HG03457 (cell line): ENCODE measurements at regions not wholly inside any gene's neighbourhood (a gene's known extent, or its start where the extent isn't known, plus 50 kb on each side); places are given as distances from the start of the nearest gene placed in this dataset.

Experiments
- ATAC-seq: cut with Tn5 transposase; IDR thresholded peaks from one replicate; pipeline ENCODE4 v1.9.1; 2021; ENCODE audit warnings: moderate number of reproducible peaks; ENCODE audit not compliant: unreplicated experiment

- ATAC-seq: no peak
These were observed 306.6 kb downstream of the SLC6A15 start for GRCh38 chr12:84605983-84606382.

GRCh38 chr12:84604551-84604950, 308.0 kb downstream of the SLC6A15 start:
- ATAC-seq: no peak

DNA sequence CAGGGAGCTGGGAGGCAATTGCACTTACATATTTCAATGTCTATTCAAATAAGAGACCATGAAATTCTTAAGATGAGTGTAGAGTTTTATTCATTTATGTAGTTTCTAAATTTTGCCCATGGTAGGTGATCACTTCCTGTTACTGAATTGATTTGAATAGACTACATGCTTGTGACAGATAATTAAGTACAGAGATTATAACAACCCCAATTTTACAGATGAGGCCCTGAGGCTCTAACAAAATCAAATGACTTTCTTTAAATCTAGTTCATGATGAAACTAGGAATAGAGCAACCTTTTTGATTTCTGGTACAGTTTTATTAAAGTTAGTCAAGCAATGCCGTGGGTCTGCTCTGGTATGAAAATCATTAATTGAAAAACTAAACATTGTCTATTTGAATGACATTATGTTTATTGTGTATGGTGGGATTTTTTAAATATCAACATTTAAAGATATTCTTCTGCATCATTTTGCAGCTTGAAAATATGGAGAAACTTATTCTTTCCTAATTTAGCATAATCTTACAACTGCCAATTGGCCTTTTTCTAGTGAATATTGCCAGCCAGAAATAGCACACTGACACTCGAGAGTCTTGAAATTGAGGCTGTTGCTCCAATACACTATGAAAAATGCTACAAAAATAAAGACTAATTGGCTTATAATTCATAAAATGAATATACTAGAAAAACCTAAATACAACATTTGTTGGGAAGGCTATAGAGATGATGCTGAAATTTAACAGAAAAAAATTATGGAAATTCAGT, 308.9 kb downstream of the SLC6A15 start:
- no peak for ATAC-seq

GRCh38 chr12:84601483-84601882, 311.1 kb downstream of the SLC6A15 start:
- no peak for ATAC-seq

DNA sequence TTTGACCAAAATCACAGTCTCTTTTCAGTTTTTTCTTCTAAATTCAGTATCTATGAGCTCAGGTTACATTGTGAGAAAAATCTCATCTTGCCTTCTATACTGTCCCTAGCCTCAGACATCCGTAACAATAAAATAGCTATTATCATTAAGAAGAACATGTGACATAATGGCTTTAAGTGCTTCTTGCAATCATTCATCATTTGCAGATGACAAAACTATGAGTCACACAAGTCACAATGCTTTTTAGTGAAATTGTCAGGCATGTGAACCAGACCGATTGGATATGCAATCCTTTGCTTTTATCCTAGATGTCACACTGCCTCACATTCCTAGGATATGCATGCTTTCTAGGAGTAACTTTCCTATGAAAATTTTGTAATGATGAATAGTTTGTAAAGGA, 313.1 kb downstream of the SLC6A15 start:
- no peak for ATAC-seq

DNA sequence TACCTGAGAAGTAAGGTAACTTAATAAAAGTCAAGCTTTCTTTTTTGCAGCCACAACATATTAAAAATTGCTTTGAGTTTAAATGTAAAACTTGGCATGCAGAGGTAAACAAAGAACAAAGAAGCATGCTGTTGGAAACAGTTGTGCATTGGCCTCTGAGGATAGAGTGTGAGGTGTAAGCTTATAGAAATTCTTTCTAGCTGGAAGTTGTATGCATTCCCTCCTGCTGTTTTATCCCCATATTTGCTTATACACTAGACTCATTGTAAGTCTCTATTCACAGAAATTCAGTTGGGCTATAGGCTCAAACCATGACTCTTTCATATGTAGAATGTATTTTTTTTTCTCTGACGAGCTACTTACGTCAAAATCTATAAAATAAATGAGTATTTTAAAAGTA, 316.3 kb downstream of the SLC6A15 start:
- ATAC-seq: no peak

DNA sequence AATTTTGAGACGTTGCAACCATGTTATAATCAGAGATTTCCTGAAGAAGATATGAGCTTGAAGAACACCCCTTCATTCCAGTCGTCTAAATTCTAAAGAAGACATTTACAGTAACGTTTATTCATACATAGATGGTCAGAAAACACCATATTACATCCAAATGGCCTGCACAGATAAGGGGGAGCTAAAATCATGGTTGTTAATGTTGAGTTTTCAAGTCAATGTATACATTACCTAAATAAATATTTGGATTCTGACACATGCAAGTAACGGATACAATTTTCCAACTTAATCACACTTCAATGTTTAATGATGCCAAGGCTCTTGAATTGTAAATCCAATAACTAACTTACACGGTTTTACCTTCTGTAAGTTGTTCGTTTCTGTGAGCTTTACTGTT, 318.4 kb downstream of the SLC6A15 start:
- ATAC-seq: no peak

- no peak for ATAC-seq
These were observed 326.7 kb downstream of the SLC6A15 start for GRCh38 chr12:84585776-84586395.

DNA sequence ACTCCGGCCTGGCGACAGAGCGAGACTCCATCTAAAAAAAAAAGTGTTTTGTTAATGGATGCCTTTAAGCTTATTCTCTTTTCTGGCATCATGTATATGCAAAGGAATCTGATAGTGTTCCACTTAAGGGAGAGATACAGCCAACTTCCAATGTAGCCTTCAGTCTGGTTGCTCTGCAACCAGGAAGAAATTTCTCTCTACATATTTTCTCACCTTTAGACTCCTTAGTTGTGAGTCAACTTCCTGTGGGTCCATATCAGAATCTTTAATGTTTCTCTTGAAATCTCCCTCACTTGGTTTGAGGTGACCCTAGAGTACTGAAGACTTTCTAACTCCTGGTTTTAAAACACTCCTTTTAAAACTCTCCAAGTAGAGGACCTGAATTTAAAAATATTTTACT, 340.4 kb downstream of the SLC6A15 start:
- ATAC-seq: no peak

DNA sequence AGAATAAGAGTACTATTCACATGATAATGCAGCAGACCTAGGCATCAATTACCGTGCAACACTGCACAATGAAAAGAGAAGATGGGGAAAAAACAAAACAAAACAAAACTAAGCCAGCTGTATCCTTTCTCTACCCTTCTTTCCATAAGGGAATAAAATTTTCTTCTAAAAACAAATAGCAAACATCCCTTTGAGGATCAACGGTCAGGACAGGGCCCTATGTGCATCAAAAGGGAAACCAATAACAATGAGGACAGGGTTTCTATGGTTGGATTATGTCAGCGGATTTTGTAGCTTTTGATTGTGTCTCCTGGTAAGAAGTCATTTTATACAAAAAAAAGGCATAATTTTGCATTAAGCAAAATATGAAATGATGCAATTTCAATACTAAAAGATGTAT, 350.3 kb downstream of the SLC6A15 start:
- no peak for ATAC-seq

DNA sequence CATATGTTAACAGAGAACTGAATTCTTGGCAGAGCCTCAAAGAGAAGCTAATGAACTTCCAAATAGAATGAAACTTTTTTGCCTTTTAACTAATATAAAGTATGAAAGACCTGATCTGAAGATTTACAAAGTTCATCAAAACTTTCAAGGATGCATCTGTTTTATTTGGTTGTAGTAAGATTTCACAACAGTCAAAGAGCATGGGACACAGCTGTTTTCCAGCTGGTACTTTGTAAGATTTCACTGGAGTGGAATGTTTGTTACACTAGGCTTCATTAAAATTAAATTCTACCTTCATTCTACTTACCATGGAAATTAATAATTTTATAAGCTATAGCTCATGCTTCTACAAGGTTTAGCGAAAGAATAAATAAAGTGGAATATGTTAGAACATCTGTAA, 351.2 kb downstream of the SLC6A15 start:
- no peak for ATAC-seq

- ATAC-seq: no peak
These were observed 358.3 kb downstream of the SLC6A15 start for GRCh38 chr12:84554199-84554723.

- no peak for ATAC-seq
These were observed 359.1 kb downstream of the SLC6A15 start for GRCh38 chr12:84553331-84554117.

GRCh38 chr12:84551373-84551772, 361.2 kb downstream of the SLC6A15 start:
- ATAC-seq: no peak

GRCh38 chr12:84550518-84550917, 362.1 kb downstream of the SLC6A15 start:
- ATAC-seq: no peak

GRCh38 chr12:84542289-84542688, 370.3 kb downstream of the SLC6A15 start:
- ATAC-seq: no peak

GRCh38 chr12:84537666-84538065, 374.9 kb downstream of the SLC6A15 start:
- ATAC-seq: no peak

- no peak for ATAC-seq
These were observed 399.8 kb downstream of the SLC6A15 start for GRCh38 chr12:84512751-84513150.

DNA sequence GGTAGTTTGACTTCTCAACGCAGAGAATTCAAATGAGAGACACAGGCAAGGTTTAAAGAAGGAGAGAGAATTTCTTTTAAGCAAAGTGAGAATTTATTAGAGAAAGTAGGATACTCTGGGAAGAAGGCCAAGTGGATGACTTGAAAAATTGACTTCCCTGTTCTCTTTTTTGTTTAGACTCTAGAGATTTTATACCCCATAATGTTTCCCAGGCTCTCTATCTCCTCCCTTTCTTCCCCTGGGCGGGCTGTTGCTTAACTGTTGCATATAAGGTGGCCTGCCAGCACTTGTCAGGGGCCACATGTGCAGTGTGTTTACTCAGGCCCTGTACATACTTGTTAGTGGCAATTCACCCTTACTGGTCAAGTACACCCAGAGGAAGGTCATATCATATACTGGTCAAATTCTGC, 403.7 kb downstream of the SLC6A15 start:
- no peak for ATAC-seq

DNA sequence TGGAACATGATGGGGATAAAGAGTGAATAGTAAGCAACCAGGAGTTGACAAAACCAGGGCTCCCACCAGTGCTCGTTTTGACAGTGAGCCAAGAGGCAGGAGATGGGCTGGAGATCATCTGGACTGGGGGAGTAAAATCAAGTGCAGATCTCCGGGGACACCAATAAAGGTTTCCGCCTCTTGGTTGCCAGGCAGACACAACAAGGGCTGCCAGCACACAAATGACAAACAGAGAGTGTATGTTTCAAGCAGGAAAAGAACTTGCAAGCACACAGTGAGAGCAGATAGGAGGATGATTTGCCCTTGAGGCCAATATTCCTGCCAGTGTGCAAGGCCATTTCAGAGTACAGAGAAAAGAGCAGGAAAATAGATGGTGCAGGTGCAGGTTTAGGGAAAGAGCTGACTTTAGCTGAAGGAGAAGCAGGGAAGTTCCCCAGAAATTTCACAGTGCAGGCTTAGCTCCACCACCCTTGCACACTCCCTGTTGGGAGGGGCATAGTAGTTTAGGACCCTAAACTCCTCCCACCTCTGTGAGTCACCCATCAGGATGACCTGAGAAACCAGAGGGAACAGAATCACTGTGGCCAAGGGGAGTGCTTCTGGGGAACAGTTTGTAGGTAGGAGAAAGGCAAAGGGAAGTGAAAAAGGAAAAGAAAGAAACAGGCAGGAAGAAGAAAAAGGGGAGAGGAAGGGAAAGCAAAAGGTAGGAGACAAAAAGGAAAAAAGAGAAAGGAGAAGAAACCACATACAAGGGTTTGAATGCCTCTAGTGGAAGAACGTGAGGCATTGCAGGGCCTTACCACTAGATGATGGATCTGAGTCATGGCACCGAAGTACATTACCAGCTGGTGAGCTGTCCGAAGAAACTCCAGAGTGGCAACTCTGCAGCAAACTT, 404.4 kb downstream of the SLC6A15 start:
- peak; percentile 69 for ATAC-seq

GRCh38 chr12:84506282-84506681, 406.3 kb downstream of the SLC6A15 start:
- no peak for ATAC-seq
